ENCODE measurements at regions not wholly inside any gene's neighbourhood (a gene's known extent, or its start where the extent isn't known, plus 50 kb on each side); places are given as distances from the start of the nearest gene placed in this dataset.

DNA sequence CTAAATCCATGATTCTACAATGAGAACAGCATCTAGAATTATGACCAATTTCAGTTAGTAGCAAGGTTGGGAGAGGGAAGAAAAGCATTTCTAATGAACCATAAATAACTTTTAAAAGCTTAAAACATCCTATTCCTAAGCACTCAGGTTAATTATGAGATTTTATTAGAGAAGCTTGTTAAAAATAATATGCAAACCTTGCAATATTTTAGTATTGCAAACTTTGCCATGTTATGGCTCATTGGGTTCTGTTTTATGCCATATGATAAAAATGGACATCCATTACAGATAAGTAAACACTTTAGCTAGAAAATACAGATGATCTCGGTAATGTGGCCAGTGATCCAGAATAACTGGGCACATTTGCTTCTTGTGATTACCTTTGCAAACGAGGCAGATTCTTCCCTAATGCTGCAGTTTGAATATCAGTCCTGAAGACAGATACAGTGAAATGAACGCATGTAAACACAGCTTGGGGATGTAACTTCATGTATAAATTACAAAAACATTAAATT lies 447.0 kb downstream of the PLK2 start:
- no peaks in the 10 kb centered on the region for H3K27me3 ChIP-seq (ENCODE audit: control insufficient read depth, low read length)
- no peak overlapping the region for H3K4me2 ChIP-seq (ENCODE audit: low read length)
- no peak overlapping the region for H3K27ac ChIP-seq (ENCODE audit: low read depth, low read length)
- H4K20me1 ChIP-seq (ENCODE audit: control insufficient read depth, insufficient read depth, low read depth, low read length), result no peaks in the 10 kb centered on the region
- no peaks in the 10 kb centered on the region for H3K36me3 ChIP-seq (ENCODE audit: control insufficient read depth, low read length)
- no peaks in the 10 kb centered on the region for H3K9me2 ChIP-seq (replicated peaks; ENCODE audit: control insufficient read depth, low read length)
- no peak overlapping the region for H3K4me3 ChIP-seq (ENCODE audit: low read length)
- H3K9me3 ChIP-seq (ENCODE audit: control insufficient read depth, insufficient read depth, low read length), result no peaks in the 10 kb centered on the region
- no peaks in the 10 kb centered on the region for H3K79me2 ChIP-seq (ENCODE audit: control insufficient read depth, low read length)
- TF ChIP-seq EZH2phosphoT487 (IDR thresholded peaks at IDR 0.05; ENCODE audit: borderline replicate concordance, low read length), result no peak
- TF ChIP-seq, protein P1, sequence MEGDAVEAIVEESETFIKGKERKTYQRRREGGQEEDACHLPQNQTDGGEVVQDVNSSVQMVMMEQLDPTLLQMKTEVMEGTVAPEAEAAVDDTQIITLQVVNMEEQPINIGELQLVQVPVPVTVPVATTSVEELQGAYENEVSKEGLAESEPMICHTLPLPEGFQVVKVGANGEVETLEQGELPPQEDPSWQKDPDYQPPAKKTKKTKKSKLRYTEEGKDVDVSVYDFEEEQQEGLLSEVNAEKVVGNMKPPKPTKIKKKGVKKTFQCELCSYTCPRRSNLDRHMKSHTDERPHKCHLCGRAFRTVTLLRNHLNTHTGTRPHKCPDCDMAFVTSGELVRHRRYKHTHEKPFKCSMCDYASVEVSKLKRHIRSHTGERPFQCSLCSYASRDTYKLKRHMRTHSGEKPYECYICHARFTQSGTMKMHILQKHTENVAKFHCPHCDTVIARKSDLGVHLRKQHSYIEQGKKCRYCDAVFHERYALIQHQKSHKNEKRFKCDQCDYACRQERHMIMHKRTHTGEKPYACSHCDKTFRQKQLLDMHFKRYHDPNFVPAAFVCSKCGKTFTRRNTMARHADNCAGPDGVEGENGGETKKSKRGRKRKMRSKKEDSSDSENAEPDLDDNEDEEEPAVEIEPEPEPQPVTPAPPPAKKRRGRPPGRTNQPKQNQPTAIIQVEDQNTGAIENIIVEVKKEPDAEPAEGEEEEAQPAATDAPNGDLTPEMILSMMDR (IDR thresholded peaks at IDR 0.05; ENCODE audit: low read depth, low read length, poor library complexity, severe bottlenecking), result no peak
- H3F3A ChIP-seq (ENCODE audit: control insufficient read depth, insufficient read depth), result no peaks in the 10 kb centered on the region
- no peaks in the 10 kb centered on the region for H3K4me1 ChIP-seq (ENCODE audit: control insufficient read depth, low read length)

DNA sequence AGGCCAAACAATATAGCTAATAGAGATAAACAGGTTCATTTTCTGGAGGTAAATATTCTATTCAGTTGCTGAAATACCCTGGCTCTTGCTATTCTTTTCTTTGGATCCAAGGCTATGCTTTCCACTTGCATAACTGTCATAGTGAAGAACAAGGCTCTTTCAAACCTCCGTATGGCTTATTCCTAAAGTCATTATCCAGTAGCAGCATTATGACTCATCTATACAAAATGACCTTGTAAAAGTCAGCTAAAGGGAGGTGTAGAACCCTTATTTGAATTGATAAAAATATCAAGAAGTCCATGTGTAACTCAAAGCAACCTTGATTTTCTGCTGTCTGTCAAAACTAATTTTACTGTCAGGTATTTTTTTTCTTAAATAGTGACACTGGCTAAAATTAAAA lies 447.8 kb downstream of the PLK2 start:
- Histone ChIP-seq H3K27ac (ENCODE audit: low read depth, low read length) (no peak overlapping the region), H3K4me3 (ENCODE audit: low read length) (no peak overlapping the region), H3K4me2 (ENCODE audit: low read length) (no peak overlapping the region), H3K9me2 (replicated peaks; ENCODE audit: control insufficient read depth, low read length) (no peaks in the 10 kb centered on the region), H4K20me1 (ENCODE audit: control insufficient read depth, insufficient read depth, low read depth, low read length) (no peaks in the 10 kb centered on the region), H3K36me3 (ENCODE audit: control insufficient read depth, low read length) (no peaks in the 10 kb centered on the region), H3K9me3 (ENCODE audit: control insufficient read depth, insufficient read depth, low read length) (no peaks in the 10 kb centered on the region), H3F3A (ENCODE audit: control insufficient read depth, insufficient read depth) (no peaks in the 10 kb centered on the region), H3K27me3 (ENCODE audit: control insufficient read depth, low read length) (no peaks in the 10 kb centered on the region), H3K79me2 (ENCODE audit: control insufficient read depth, low read length) (no peaks in the 10 kb centered on the region), H3K4me1 (ENCODE audit: control insufficient read depth, low read length) (no peaks in the 10 kb centered on the region)
- TF ChIP-seq, protein P1 (IDR thresholded peaks at IDR 0.05; ENCODE audit: low read depth, low read length, poor library complexity, severe bottlenecking), result no peak
- no peak for TF ChIP-seq EZH2phosphoT487 (IDR thresholded peaks at IDR 0.05; ENCODE audit: borderline replicate concordance, low read length)

DNA sequence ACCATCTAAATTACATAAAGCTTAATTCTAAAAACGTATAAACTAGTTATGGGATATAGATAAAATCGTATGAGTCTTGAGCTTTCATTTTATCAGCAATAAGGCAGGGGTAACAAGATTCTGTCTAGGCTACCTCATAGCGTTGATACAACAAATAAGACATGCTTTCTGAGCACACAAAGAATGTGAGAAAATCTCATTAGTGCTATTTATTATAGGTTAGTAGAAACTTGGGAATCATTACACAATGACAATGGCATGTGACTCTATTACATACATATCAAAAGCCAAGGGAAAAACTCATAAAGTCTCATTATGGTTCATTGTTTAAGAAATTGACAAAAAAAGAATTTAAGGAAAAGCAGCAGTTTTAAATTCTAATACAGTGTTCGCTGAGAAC lies 448.6 kb downstream of the PLK2 start:
- Histone ChIP-seq H3K79me2 (ENCODE audit: control insufficient read depth, low read length) (no peaks in the 10 kb centered on the region), H3K27me3 (ENCODE audit: control insufficient read depth, low read length) (no peaks in the 10 kb centered on the region), H4K20me1 (ENCODE audit: control insufficient read depth, insufficient read depth, low read depth, low read length) (no peaks in the 10 kb centered on the region), H3K4me2 (ENCODE audit: low read length) (no peak overlapping the region), H3F3A (ENCODE audit: control insufficient read depth, insufficient read depth) (no peaks in the 10 kb centered on the region), H3K4me1 (ENCODE audit: control insufficient read depth, low read length) (no peaks in the 10 kb centered on the region), H3K9me3 (ENCODE audit: control insufficient read depth, insufficient read depth, low read length) (no peaks in the 10 kb centered on the region), H3K9me2 (replicated peaks; ENCODE audit: control insufficient read depth, low read length) (no peaks in the 10 kb centered on the region), H3K27ac (ENCODE audit: low read depth, low read length) (no peak overlapping the region), H3K36me3 (ENCODE audit: control insufficient read depth, low read length) (no peaks in the 10 kb centered on the region), H3K4me3 (ENCODE audit: low read length) (no peak overlapping the region)
- TF ChIP-seq EZH2phosphoT487 (IDR thresholded peaks at IDR 0.05; ENCODE audit: borderline replicate concordance, low read length), result no peak
- TF ChIP-seq, protein P1 (IDR thresholded peaks at IDR 0.05; ENCODE audit: low read depth, low read length, poor library complexity, severe bottlenecking), result no peak

Data from DOHH2 (cell line).